GM18951 (cell line): ENCODE measurements at regions not wholly inside any gene's neighbourhood (a gene's known extent, or its start where the extent isn't known, plus 50 kb on each side); places are given as distances from the start of the nearest gene placed in this dataset.

ENCODE experiments used
- POLR2A ChIP-seq: IDR thresholded peaks from 4 replicates; pipeline ENCODE4 v1.6.1; 2011; ENCODE audit warnings: mild to moderate bottlenecking; ENCODE audit not compliant: insufficient read length, insufficient read depth; ENCODE audit errors: extremely low read depth
- in situ Hi-C: fragments of 300-500 bp; cut with MboI; formaldehyde crosslinking; loops from one replicate; pipeline ENCODE4 v1.12.0; 2022; ENCODE audit warnings: low sequenced_read_pairs, mixed read lengths, inconsistent platforms; ENCODE audit not compliant: unreplicated experiment

GRCh38 chr7:49623943-49624342, 149.5 kb upstream of the VWC2 start:
- in situ Hi-C loops, result no loop called here
- TF ChIP-seq POLR2A, result no peak

DNA sequence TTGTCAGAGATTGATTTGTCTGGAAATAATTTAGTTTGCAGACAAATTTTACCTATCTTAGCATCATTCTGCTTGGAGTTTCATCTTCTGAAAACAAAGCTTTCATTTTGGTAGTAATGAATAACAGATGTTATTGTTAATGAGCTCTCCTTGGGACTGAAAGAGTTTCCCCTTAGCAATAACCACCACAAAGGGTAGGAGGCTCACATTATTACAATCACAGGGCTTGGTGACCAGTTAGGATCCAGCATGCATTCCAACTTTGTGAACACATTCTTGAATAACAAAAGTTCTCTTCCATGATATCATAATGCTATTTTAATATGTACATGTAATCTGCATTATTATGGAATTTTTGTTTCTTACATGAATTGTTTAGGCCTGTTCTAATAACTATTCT, 148.8 kb upstream of the VWC2 start:
- in situ Hi-C loops, result no loop called here

GRCh38 chr7:49630513-49630912, 142.9 kb upstream of the VWC2 start:
- no peak for TF ChIP-seq POLR2A
- in situ Hi-C loops, result no loop called here

More for the DNA sequence above, 148.8 kb upstream of the VWC2 start:
- no peak for TF ChIP-seq POLR2A

DNA sequence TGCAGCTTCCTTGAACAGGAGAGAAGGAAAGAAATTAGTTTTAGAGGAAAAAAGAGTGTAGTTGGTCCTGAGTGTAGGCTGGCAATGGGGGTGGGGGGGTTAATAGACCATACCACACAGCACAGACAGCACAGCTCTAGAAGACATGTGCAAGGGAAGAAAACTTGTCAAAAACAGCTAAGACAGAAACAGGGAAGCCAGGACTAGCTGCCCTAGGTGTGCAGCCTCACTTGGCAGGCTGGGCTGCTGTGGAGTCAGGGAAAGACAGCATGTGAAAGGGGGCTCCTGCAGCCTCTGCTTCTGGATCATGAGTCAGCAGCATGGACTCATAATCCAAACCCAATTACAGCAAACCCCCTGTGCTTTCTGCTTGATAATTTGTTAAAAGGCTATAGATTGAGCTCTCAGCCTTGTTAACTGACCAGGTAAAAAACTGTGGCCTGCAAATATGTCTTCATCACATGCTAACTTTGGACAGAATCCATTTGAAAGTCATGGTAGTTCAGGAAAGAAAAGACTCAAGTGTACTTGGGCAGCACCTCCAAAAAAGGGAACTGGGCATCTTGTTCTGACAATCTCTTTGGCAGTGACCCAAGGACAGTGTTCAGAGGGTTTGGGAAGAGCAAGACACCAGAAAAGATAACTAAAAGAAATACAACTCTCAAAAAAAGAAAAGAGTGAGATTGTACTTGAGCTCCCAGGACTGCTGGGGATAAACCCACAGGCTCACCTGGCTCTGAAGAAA, 142.2 kb upstream of the VWC2 start:
- in situ Hi-C loops, result no loop called here
- no peak for TF ChIP-seq POLR2A

GRCh38 chr7:49631960-49632359, 141.5 kb upstream of the VWC2 start:
- in situ Hi-C loops, result no loop called here

GRCh38 chr7:49635800-49636199, 137.6 kb upstream of the VWC2 start:
- no peak for TF ChIP-seq POLR2A

More at GRCh38 chr7:49631960-49632359, 141.5 kb upstream of the VWC2 start:
- TF ChIP-seq POLR2A, result no peak

DNA sequence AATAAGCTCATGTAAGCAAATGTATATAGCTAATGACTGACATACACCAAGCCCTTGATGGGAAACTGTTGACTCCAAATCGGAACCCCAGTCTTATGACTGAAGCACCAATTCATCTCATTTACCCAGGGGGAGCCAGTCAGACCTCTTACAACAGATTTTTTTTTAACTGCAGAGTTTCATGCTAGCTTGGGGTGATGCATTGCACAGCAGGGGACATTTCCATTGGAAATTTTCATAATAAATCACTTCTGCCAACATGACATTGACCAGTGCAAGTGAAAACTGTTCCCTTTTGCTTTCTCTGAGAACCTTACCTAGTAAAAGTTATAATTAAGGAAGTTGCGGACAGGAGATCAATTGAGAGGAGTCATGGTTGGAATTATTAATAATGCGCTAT, 137.0 kb upstream of the VWC2 start:
- in situ Hi-C loops, result no loop called here
- TF ChIP-seq POLR2A, result no peak

More at GRCh38 chr7:49635800-49636199, 137.6 kb upstream of the VWC2 start:
- in situ Hi-C loops, result no loop called here

DNA sequence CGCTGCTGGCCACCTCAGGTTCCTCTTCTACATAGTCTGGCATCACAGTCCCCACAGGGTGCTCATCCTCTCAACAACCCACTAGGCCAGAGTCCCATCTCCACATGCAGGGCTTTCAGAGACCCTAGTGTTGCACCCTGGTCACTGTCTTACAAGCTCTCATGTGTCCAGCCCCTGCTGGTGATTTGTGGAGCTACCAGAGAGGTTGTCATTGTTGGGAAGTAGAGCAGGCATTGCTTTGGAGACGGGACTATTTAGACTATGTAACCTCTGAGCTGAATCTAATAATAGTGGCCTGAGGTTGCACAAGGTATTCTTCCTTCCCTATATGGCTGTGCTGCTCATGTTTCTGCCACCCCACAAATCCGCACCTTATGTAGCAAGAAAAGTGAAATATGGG, 135.3 kb upstream of the VWC2 start:
- in situ Hi-C loops, result no loop called here
- no peak for TF ChIP-seq POLR2A

GRCh38 chr7:49639068-49639593, 134.3 kb upstream of the VWC2 start:
- no peak for TF ChIP-seq POLR2A
- in situ Hi-C loops, result no loop called here

GRCh38 chr7:49639808-49640207, 133.6 kb upstream of the VWC2 start:
- TF ChIP-seq POLR2A, result no peak
- in situ Hi-C loops, result loop anchor here (10.0 kb wide), 1 partner anchor 155 kb away; no protein-coding TSS in a partner anchor

GRCh38 chr7:49643321-49643720, 130.1 kb upstream of the VWC2 start:
- in situ Hi-C loops, result loop anchor here (10.0 kb wide), 1 partner anchor 151 kb away; no protein-coding TSS in a partner anchor
- TF ChIP-seq POLR2A, result no peak

- TF ChIP-seq POLR2A, result no peak
- in situ Hi-C loops, result loop anchor here (10.0 kb wide), 1 partner anchor 151 kb away; no protein-coding TSS in a partner anchor
These were observed 129.7 kb upstream of the VWC2 start for GRCh38 chr7:49643736-49644135.

- TF ChIP-seq POLR2A, result no peak
- in situ Hi-C loops, result loop anchor here (10.0 kb wide), 1 partner anchor 150 kb away; no protein-coding TSS in a partner anchor
These were observed 128.9 kb upstream of the VWC2 start for GRCh38 chr7:49644396-49645166.
